NCI-H82 (cell line): ENCODE measurements at regions not wholly inside any gene's neighbourhood (a gene's known extent, or its start where the extent isn't known, plus 50 kb on each side); places are given as distances from the start of the nearest gene placed in this dataset.
"Not testable (repeated sequence)": the region's sequence is repeated elsewhere in the genome, so short reads cannot be mapped to it uniquely, and the experiment has no call there.

Experiments
- DNase-seq: peaks from one replicate; lab custom pipeline; 2025; lab: John Stamatoyannopoulos, UW

DNA sequence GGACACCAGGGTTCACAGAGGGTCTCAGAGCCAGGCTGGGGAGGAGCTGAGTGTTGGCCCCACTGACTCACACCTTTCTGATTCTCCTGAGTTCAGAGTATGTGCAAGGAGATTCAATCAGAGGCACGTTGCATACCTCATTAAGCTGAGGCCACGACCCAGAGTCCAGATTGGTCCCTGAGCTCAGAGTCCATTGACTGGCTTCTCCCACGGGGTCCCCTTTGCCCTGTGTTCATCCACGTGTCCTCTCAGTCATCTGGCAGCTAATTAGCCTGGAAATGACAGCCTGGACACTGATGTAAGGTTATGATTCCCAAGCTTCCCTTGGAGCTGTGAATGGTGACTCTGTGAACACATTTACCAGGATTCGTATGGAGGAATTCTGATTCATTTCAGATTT lies 267.2 kb downstream of the SH3BP4 start:
- no peak for DNase-seq

GRCh38 chr2:235220331-235220730 lies 268.5 kb downstream of the SH3BP4 start:
- no peak for DNase-seq

GRCh38 chr2:235223011-235223410 lies 270.8 kb upstream of the AGAP1 start:
- no peak for DNase-seq

- DNase-seq = no peak
Measured at GRCh38 chr2:235224410-235224809, 269.4 kb upstream of the AGAP1 start.

DNA sequence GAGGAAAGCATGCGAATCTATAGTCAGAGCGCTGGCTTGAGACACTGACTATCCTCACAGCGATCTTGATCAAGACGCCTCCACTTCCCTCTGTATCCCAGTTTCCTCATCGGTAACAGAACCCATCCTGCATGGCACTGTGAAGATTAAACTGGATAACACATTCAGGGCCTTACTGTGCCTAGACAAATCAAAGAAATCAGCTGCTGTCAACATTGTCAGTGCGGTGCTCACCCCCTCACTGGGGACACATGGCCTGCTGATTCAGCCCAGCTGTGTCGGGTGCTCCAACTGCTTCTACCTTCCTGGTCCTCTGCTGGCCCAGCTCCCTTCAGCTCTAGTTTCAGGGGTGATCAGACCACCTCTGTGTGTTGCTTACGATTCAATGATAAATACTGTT lies 268.6 kb upstream of the AGAP1 start:
- no peak for DNase-seq

DNA sequence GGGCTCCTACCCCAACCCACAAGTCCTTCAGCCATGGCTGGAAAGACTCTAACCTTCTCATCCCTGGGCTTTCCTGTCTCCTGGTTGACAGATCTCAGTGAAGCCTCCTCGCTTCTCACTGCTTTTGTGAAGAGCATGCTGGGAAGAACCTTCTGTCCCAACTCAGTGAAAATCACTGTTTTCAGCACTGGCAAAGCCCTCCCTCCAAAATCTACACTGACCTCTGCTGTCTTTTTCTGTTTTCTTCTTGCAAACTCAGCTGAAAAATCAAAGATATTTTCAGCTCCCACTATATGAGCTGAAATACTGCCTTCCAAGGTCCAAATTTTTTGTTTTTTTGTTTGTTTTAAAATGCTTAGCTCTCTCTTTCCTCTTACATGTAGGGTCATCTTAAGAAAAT lies 266.3 kb upstream of the AGAP1 start:
- DNase-seq = no peak

DNA sequence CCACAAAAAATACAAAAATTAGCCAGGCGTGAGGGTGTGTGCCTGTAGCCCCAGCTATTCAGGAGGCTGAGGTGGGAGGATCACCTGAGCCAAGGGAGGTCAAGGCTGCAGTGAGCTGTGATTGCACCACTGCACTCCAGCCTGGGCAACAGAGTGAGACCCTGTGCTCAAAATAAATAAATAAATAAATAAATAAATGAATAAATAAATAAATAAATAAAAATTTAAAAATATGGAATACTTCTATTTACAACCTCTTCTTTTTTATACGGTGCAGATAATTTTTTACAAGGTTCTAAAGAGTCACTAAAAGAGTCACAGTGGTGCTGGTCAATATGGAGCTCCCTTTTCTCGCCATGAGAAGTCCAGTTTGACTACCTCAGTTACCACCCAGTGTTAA lies 265.4 kb upstream of the AGAP1 start:
- not testable (repeated sequence) for DNase-seq

DNA sequence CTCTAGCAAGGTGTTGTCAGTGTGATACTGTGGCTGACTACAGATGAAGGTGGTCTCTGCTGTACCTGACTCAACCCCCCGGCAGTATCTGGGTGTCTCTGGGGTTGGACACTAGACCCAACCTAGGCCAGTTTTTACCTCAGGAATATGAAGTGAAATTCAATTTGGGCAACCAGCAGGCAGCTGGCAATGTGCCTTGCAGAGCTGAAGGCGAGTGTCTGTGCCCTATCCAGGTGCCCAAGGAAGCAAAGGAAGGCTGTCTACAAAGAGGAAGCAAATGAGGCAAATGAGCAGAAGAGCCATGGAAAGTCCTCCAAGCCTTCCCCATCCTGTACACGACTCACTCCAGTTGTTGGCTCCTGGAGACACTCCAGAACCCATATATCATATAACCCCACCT lies 264.6 kb upstream of the AGAP1 start:
- no peak for DNase-seq

GRCh38 chr2:235230821-235231601 lies 262.8 kb upstream of the AGAP1 start:
- peak; percentile 72 for DNase-seq

DNA sequence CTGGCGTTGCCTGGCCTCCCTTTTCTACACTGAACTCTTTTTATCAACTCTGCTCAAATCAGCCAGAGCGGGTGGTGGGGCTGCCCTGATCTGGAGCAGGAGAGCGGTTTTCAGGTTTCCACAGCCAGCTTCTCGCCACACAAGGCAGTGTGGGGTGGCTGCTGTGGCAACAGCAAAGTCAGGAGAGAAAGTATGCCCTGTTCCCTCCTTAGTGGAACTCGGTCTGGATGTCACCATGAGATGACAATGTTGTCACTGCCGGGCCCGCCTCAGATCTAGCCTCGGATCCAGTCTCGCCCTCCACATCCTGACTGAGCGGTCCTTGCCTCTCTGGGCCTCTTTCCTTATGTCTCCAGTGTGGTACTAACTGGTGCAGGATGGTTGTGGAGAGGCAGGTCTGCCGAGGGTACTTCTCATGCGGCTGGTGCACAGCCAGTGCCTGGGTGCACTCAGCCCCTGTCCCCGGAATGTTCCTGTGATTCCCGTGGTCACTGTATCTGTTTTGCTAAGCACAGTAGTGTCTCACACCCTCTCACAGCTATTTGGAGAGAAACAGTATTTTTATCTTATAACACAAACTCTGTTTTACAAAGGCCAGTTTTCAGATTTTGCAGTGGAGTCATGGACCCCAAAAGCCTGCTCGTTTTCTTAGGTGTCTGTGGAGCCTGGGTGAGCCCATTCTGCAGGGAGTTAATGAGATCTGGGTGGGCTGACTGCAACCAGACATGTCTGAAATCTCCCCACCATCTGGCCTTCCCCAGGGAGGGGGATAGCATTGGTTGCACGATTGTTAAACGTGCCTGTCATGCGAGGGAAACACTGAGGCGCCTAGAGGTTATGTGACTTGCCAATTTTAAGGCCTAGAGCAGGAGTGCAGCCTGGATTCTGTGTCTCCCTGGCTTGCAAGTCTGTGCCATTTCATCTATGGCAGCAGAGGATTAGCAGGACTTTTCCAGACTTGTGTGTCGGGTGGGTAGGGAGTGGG lies 261.1 kb upstream of the AGAP1 start:
- DNase-seq = peak; percentile 98

DNA sequence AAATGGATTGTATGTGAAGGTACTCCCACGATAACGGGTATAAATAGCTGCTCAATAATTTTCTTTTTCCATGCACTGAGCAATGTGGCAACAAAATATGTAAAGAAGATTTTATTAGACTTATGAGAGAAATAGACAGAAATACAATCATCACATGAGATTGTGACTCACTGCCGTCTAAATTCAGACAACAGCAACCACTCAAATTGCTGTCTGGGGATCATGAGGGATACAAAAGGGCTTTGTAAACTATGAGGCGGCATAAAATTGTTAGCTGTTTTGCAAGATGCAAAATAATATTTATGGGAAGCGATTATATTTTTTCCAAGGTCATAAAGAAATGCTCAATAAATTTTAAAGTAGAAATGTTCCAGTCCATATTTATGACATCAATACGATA lies 259.1 kb upstream of the AGAP1 start:
- DNase-seq = no peak

- DNase-seq = no peak
Measured at GRCh38 chr2:235235977-235236767, 257.7 kb upstream of the AGAP1 start.

DNA sequence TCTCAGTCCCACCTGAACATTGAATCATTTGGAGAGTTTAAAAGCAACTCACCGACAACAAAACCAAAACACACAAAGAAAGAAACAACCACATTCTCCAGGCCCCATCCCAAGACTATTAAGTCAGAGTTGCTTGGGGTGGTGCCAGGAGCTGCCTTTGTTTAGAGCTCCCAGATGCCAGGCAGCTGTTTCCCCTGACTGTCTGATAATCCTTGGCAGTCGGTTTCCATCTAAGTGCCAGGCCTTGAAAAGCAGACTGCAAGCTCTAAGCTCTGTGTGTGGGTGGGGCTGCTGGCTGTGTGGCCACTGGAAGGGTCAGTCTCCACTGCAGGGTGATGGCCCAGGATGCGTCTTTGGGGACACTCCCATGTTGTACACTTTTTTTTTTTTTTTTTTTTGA lies 255.3 kb upstream of the AGAP1 start:
- DNase-seq = peak; percentile 44

- no peak for DNase-seq
Measured at GRCh38 chr2:235240574-235240973, 253.3 kb upstream of the AGAP1 start.

DNA sequence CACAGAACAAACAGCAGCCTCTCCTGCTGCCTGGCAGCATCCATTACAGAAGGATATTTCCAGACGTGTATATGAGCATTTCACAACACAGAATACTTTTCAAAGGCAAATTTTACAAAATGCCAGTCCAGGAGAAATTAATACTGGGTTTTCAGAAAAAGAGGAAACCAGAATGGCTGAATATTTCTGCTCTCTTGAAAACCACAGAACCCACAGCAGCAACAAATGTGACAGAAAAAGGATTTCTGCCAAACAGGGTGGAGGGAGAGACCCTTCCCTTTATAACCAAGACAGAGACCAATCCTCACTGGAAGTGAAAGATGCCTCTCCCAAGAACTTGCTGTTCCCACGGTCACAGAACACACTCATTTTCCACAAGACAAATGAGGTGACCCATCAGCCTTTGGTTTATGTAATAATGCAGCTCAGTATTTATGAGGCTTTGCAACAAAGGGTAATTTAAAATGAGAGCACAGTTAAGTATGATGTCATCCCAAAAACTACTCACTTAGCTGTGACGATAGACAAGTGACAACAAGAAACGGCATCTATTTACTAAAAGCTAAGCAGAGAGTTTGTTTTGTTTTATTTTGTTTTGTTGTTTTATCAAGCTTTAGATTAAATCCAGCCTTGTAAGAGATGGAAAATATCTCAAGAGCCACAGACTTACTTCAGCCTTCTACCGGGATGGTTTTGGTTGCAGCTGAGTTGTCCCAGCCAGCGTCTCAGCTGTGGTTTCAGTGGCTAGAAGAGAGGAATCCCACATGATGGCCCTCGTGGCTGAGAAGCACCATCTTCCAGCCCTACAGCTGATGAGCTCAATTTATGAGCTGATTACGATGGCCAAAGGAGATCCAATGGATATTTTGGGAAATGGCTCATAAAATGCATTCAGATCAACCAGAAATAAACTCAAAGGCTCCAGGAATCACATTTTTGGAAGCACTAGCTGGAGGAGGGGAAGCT lies 249.3 kb upstream of the AGAP1 start:
- no peak for DNase-seq

GRCh38 chr2:235247001-235247400 lies 246.8 kb upstream of the AGAP1 start:
- DNase-seq = no peak

- DNase-seq = no peak
Measured at GRCh38 chr2:235255693-235256092, 238.2 kb upstream of the AGAP1 start.

- DNase-seq = no peak
Measured at GRCh38 chr2:235257590-235257989, 236.3 kb upstream of the AGAP1 start.

DNA sequence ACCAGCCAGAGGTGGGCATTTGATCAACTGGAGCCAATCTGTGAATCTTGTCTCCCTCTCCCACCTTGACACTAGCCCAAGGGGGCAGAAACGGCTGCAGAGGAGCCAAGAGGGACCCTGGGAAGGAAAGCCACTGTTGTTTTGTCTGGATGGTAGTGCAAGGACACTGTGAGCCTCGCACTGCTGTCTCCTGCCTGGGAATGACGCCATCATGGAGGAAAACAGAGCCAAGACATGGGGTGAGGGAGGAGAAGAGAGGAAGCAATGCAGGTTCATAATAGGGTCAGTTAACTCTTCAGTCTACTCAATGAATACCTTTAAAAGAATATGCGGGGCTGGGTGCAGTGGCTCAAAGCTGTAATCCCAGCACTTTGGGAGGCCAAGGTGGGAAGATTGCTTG lies 231.1 kb upstream of the AGAP1 start:
- DNase-seq = no peak

DNA sequence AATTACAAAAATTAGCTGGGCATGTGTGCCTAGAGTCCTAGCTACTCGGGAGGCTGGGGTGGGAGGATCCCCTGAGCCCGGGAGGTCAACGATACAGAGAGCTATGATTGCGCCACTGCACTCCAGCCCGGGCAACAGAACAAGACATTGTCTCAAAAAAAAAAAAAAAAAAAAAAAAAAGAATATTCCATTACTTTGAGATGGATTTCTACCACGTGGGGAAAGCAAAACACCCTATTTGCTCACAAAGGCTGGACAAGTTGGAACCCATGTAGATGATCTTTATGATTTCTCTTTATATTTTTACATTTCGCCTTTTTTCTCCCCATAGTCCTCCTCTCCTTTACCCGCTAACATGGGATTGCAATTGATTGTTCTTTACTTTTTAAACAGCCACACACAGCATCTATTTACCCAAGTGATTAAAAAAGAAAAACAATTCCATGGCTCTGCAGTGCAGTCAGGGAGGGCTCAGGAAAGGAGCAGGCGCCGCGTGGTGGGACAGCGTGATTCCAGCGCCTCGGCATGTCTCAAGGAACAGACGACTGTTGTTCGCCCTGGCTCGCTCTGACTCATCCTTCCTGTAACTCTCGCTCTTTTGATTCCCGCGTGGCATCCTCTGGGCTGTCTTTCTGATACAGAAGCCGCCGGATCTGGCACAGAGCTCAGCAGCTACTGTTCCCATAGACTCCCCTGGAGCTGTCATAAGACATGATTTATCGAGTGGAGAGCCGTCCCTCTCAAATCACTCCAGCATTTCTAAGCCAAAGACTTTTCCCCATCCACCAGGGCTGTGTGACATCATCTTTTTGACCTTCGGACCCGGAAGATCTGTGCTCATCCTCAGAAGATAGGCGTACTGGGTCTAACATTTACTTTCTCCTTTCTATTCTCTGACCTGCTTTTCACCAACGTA lies 230.4 kb upstream of the AGAP1 start:
- DNase-seq = peak; percentile 16
